Lower lobe of right lung (tissue), 2 donors: ENCODE measurements at regions not wholly inside any gene's neighbourhood (a gene's known extent, or its start where the extent isn't known, plus 50 kb on each side); places are given as distances from the start of the nearest gene placed in this dataset.

Source experiments
- ATAC-seq, 2 donors: fragments of 200-7000 bp; cut with Tn5 transposase; one replicate each; pipeline ENCODE4 v1.9.1; 2020 to 2022; ENCODE audit warnings: mild to moderate bottlenecking in 2 of 2, moderate library complexity in 2 of 2
- DNase-seq: peaks from one replicate; pipeline ENCODE4 v3.0.0-alpha.2; 2020
- H3K27ac ChIP-seq: fragments of 200-600 bp; one replicate; pipeline ENCODE4 v1.8.0; 2022
- H3K27me3 ChIP-seq: fragments of 200-600 bp; one replicate; pipeline ENCODE4 v1.8.0; 2022; ENCODE audit warnings: low read depth
- H3K36me3 ChIP-seq: fragments of 200-600 bp; one replicate; pipeline ENCODE4 v1.8.0; 2022; ENCODE audit warnings: mild to moderate bottlenecking
- H3K4me1 ChIP-seq: fragments of 200-600 bp; one replicate; pipeline ENCODE4 v1.8.0; 2022
- H3K4me3 ChIP-seq: fragments of 200-600 bp; one replicate; pipeline ENCODE4 v1.8.0; 2022; ENCODE audit warnings: mild to moderate bottlenecking
- H3K9me3 ChIP-seq: fragments of 200-600 bp; one replicate; pipeline ENCODE4 v1.8.0; 2022
- CTCF ChIP-seq: fragments of 200-600 bp; IDR thresholded peaks from one replicate; pipeline ENCODE4 v1.8.0; 2022; ENCODE audit warnings: antibody characterized with exemption, mild to moderate bottlenecking
- intact Hi-C: fragments of 100-400 bp; cut with DNase I; formaldehyde crosslinking; loops from one replicate; pipeline ENCODE4 v1.11.0; 2022
- donor health status: DM: no; HTN: yes; CAD: no; lungs with severe emphysema.

DNA sequence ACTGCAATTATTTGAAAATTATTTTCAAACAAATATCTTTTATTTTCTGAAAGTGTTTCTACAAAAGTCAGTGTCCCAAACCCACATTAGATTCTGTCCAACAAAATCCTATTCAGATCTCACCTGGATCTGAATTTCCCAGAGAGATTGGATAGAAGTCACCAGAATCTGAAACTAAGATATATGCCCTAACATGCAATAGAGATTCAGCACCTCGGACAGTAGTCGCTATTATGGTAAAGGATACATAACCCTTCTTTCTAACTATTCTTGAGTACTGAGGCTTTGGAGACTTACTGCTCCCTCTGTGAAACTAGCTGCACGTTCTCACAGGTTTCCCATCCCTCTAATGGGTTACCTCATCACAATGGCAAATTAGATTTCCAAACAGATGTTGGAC, 151.4 kb downstream of the ID4 start:
- no peak for TF ChIP-seq CTCF
- H3K36me3 ChIP-seq: no peaks in the 10 kb centered on the region
- intact Hi-C loops: no loop called here
- H3K4me1 ChIP-seq: no peaks in the 10 kb centered on the region
- no peaks in the 10 kb centered on the region for H3K9me3 ChIP-seq
- H3K27ac ChIP-seq: no peak overlapping the region
- DNase-seq (no peak), ATAC-seq (no peak)
- no peak overlapping the region for H3K4me3 ChIP-seq
- no peaks in the 10 kb centered on the region for H3K27me3 ChIP-seq

GRCh38 chr6:19991176-19991575, 154.0 kb downstream of the ID4 start:
- H3K9me3 ChIP-seq: no peaks in the 10 kb centered on the region
- no peak for ATAC-seq
- intact Hi-C loops: no loop called here

GRCh38 chr6:19994909-19995308, 157.7 kb downstream of the ID4 start:
- Histone ChIP-seq H3K27ac (no peak overlapping the region), H3K36me3 (no peaks in the 10 kb centered on the region), H3K27me3 (no peaks in the 10 kb centered on the region), H3K4me3 (no peak overlapping the region), H3K4me1 (no peaks in the 10 kb centered on the region), H3K9me3 (no peaks in the 10 kb centered on the region)
- no peak for DNase-seq
- intact Hi-C loops: no loop called here
- TF ChIP-seq CTCF: no peak
- ATAC-seq: no peak

More at GRCh38 chr6:19991176-19991575, 154.0 kb downstream of the ID4 start:
- Histone ChIP-seq H3K27ac (no peak overlapping the region), H3K36me3 (no peaks in the 10 kb centered on the region), H3K4me1 (no peaks in the 10 kb centered on the region), H3K27me3 (no peaks in the 10 kb centered on the region), H3K4me3 (no peak overlapping the region)
- no peak for TF ChIP-seq CTCF
- no peak for DNase-seq

DNA sequence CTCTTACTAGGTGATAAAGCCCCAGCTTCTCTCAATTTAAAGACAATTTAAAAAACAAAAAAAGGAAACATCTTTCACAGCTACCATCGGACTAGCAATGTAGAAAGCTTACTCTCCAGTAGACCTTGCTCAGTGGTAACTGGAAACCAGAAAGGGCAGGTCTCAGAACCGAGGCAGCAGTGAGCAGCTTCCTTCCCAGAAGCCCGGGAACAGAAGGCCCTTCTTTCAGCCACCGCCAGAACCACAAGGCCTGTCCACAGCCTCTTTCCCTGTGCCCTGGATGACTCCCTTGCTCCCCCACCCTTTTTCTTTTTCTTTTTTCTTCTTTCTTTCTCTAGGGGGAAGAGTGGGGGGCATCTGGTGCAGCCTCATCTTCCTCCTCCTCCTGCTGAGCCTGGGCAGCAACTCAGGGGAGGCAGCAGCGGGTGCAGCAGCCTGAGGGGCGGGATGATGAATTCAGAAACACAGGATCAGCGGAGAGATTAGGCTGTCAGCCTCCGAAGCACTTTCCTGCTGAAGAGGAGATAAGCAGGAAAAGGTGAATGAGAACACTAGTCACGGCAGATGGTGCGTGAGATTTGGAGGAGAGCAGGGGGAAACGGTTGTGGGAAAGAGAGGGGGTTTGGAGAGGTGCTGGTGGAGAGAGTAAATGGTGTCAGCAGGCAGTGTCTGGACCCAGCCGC, 158.5 kb downstream of the ID4 start:
- no peak for TF ChIP-seq CTCF
- no peak overlapping the region for H3K4me3 ChIP-seq
- H3K27ac ChIP-seq: no peak overlapping the region
- no peaks in the 10 kb centered on the region for H3K4me1 ChIP-seq
- intact Hi-C loops: no loop called here
- no peaks in the 10 kb centered on the region for H3K27me3 ChIP-seq
- H3K9me3 ChIP-seq: no peaks in the 10 kb centered on the region
- H3K36me3 ChIP-seq: no peaks in the 10 kb centered on the region
- DNase-seq (no peak), ATAC-seq (no peak)

DNA sequence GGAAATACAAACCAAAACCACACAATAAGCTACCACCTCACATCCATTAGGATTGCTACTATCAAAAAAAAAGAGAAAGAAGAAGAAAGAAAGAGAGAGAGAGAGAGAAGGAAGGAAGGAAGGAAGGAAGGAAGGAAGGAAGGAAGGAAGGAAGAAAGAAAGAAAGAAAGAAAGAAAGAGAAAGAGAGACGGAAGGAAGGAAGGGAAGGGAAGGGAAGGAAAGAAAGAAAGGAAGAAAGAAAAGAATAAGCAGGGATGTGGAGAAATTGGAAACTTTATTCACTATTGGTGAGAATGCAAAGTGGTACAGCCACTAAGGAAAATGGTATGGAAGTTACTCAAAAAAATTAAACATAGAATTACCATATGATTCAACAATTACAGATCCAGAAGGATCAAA, 159.9 kb downstream of the ID4 start:
- Histone ChIP-seq H3K9me3 (no peaks in the 10 kb centered on the region), H3K4me1 (no peaks in the 10 kb centered on the region), H3K27ac (no peak overlapping the region), H3K27me3 (no peaks in the 10 kb centered on the region), H3K4me3 (no peak overlapping the region), H3K36me3 (no peaks in the 10 kb centered on the region)
- intact Hi-C loops: no loop called here
- ATAC-seq (no peak), DNase-seq (no peak)
- TF ChIP-seq CTCF: no peak
